T-helper 1 cell treated with Interleukin-12 subunit alpha and Interleukin-12 subunit beta and Interleukin-4 antibody, amounts not matched to agents 30 ng/mL and 1 ng/mL, for 36 hours (primary cell): ENCODE measurements at regions not wholly inside any gene's neighbourhood (a gene's known extent, or its start where the extent isn't known, plus 50 kb on each side); places are given as distances from the start of the nearest gene placed in this dataset.
"Not testable (repeated sequence)": the region's sequence is repeated elsewhere in the genome, so short reads cannot be mapped to it uniquely, and the experiment has no call there.

Source experiments
- intact Hi-C: fragments of 100-400 bp; cut with micrococcal nuclease; formaldehyde crosslinking; loops from one replicate; pipeline ENCODE4 v1.15.1; 2024

DNA sequence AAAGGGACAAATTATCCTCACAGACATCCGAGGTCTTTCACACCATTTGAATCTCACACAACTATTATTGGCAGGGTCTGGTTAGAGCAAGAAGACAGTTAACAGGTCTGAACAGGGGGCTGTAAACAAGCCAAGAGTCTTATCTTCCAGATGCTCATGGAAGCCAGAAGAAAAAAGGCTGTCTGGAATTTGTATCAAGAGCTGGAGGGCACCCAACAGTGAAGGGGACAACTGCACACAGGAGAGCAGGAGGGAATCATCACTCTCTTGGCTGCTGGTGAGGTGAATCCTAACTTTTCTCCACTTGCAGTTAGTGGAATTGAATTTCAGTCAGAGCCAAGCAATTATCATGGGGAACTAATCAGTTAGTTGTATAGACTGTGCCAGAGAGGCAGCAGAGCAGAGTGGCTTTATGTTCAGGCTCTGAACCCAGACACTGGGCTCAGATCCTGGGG lies 880.2 kb upstream of the AUTS2 start:
- intact Hi-C loops, result no loop called here

DNA sequence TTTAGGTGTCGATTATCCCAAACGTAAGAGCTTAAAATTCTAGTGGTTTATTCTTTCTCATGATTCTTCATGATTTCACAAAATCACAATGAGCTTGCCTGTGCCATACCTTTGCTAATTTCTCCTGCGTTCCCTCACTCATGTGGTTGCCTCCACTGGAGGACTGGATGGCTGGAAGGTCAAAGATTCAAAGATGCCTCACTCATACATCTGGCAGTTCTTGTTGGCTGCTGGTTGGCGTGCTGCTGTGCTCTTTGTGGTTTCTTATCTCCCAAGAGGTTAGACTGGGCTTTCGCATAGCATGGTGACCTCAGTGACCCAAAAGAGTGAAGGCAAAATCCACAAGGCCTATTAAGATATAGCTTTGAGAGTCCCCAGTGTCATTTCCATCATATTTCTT lies 877.6 kb upstream of the AUTS2 start:
- intact Hi-C loops, result no loop called here

DNA sequence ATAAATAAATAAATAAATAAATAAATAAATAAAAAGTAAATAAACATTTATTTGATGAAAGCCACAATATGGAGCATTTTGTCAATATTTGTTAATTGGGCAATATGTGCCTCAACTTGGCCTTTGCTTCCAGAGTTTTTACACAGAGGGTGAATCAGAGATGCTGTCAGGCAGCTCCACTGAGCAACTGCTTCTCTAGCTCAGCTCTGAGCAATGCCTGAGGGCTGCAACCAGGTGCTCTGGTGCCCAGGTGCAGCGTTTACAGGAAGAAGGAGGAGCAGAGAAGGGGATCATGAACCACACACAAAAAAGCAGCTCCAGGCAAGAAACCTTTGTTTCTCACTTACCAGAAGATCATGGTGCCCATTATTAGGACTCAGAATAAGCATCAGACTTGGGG lies 876.2 kb upstream of the AUTS2 start:
- intact Hi-C loops, result no loop called here

DNA sequence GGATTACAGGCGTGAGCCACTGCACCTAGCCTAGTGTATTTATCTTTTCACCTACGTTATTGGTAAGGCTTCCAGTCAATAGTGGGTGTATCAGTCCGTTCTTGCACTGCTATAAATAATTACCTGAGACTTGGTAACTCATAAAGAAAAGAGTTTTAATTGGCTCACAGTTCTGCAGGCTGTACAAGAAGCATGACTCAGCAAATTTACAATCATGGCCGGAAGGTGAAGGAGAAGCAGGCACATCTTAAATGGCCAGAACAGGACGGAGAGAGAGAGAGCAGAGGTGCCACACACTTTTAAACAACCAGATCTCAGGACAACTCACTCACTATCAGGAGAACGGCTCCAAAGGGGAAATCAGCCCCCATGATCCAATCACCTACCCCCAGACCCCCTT lies 873.3 kb upstream of the AUTS2 start:
- intact Hi-C loops, result no loop called here

DNA sequence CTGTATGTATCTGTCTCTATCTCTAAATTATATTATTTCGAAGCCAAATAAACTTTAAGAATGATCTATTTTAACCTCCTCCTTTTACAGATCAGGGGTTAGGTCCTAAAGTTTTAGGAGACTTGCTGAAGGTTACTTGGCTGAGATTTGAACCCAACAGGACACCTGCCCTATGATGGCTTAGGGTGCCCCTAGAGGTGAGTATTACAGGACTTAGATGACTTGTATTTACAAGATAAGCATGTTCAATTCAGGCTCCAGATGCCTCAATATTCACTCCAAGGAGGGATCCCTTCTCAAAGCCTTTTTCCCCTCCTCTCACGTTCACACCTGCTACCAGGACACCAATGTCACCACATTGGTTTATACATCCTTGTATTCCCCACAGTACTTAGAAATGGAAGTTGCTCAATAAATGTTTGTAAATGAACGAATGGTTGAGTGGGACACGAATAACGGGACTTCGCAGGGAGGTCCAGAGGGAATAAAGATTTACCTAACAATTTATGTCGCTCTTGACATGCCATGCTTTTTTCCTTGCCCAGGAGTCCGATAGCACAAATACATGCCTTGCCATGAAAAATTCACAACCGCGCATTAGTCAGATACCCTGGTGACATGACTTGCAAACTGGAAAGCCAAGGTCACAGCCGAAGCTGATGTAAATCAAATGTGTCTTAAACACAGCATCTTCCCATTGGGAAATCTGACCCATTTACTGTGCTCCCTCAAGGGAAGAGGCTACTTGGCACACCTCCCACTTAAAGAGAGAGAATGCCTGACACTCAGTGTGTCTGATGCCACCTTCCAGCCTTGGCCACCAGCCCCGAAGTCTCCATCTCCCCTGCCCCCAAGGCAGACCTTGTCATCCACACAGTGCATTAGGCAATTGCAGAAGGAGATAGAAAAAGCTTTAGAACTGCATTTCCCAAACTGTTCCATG lies 872.2 kb upstream of the AUTS2 start:
- intact Hi-C loops, result no loop called here

DNA sequence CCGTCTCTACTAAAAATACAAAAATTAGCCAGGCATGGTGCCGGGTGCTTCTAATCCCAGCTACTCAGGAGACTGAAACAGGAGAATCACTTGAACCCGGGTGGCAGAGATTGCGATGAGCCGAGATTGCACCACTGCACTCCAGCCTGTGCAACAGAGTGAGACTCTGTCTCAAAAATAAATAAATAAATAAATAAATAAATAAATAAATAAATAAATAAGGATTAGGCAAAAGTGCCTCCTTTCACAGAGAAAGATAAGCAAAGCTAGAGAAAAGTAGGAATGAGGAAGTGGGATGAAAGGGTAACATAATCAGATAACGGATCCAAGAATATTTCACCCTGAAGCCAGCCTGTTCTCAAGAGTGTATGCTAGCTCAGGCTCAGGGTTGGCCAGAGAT lies 869.6 kb upstream of the AUTS2 start:
- intact Hi-C loops, result not testable (repeated sequence)

DNA sequence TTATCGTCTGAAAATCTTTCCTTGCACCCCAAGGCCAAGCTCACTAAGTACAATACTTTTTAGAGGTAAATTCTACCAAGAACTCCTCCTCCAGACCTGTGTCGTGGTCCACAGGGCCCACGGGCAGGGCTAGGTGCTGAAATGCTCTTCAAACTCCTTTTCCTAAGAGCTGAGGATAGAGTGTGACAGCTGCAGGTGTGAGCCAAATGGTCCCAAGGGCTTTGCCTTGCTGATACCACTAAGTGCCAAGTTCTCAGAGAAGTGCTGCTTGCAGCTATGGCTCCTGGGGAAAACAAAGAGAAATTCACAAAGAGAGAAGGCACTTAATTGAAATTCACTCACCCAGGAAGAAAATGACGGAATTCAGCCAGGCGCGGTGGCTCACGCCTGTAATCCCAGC lies 868.9 kb upstream of the AUTS2 start:
- intact Hi-C loops, result no loop called here

DNA sequence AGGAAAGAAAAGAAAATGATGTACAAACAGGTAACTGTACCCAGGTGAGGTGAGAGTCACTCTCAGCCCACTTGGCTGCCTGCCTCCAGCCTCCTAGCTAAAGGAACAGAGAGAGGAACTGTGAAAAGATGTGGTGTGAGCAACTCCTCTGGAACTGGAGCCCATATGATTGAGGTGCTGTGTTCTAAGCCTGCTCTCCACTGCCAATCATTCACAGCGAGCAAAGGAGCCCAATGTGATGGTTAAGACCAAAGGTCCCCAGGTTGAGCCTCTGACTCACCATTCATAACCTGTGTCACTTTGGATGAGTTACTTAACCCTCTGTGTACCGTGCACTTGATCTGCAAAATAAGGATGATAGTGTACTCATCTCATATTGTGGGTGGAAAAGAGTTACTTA lies 868.1 kb upstream of the AUTS2 start:
- intact Hi-C loops, result no loop called here

DNA sequence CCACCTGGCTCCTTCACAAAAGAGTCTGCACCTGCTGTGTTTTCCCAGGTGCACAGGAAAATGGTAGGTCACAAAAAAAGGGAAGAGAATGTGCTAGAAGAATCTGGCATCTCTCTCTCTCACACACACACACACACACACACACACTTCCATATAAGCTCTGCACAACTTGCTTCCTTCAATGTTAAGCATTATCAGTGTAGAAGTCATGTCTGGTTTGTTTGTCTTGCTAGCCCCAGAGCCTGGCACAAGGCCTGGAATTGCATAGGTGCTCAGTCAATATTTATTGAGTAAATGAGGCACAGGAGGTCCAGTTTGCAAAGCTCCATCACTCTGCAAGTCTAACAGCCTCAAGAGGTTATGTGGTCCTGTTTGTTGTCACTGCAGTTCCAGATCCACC lies 867.3 kb upstream of the AUTS2 start:
- intact Hi-C loops, result no loop called here

DNA sequence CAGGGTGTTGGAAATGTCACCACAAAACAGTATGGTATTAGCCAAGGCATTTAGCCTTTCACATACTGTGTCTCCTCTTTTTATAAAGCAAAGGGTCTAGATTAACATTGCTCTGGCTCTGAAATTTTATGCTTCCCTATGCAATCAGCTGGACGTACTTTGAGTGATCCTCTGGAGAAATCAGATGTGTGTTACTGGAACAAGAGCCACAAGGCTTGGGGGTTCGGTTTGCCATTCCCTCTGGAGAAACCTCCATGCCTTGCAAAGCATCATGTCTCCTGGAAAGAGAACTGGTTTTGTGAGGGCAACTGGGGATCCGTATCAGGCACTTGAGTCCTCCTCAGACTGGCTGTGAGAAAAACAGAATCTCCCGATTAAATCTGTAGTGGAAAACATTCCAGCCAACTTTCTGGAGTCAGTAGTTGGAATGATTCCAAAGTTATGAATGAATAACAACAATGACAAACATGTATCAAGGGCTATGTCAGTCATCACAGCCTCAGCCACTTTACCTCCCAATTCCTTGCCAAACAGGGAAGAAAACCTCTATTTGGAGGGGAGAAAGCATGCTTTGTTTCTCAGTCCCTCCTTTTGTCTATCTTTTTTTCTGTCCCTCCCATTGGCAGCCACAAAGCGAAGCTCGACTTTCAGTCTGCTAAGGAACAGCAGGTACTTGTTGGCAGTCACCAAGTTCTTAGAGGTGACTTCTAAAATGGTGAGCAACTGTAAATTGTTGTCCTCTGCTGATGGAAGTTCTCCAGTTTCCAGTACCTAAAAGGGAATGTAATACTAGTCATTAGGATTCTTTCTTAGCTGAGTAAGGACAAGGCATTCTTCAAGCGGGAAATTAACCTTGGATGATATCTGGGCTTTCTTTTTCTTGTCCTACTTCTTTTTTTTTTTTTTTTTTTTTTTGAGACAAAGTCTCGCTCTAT lies 864.8 kb upstream of the AUTS2 start:
- intact Hi-C loops, result no loop called here

DNA sequence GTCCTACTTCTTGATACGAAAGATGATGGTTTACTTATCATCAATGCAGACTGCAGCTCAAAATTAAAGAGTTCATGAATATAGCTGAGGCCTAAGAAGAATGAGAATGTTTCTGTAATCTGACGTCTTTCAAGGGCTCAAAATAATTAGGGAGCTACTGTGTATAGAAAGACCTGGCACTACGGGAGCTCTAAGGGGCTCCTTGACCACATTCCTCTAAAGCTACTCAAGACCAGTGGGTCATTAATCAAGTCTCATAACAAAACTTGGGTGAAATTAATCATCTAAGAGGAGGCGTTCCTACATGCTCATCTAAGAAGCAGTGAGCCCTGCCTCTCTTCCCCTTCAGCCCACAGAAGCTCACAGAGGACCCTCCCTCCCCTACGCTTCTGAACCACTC lies 863.8 kb upstream of the AUTS2 start:
- intact Hi-C loops, result no loop called here

DNA sequence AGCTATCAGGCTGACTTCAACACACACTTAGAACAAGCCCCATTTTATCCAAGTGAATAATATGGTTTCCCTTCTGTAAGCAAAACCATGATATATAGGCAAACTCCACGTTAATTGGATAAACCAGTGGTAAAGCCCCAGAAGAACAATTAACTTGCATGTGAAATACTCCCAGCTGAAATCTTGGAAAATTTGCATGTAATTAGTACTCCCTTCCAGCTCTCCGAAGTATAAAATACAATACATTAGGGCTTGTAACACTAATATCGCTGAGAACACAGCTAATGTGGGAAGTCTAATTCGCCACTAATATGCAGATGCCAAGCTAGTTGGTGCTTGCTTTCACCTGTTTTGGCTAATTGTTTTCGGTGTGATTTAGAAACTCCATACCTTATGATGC lies 859.0 kb upstream of the AUTS2 start:
- intact Hi-C loops, result no loop called here

DNA sequence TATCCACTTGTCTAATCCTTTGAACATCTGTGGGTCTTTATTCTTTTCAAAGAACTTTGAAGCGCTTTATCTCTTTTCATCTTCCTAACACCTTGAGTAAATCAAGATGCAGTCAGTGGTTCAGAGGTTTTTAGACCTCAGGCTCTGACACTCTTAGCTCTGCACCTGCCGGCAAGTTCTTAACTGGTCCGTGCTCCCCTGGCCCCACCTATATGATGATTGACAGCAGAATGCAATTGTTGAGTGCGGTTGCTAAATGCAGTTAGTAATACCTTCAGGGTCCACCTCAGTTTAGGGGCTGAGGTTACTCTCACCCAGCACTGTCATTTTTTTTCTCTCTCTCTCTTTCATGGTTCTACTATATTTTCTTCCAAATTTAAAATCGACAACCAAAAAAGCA lies 854.2 kb upstream of the AUTS2 start:
- intact Hi-C loops, result no loop called here

DNA sequence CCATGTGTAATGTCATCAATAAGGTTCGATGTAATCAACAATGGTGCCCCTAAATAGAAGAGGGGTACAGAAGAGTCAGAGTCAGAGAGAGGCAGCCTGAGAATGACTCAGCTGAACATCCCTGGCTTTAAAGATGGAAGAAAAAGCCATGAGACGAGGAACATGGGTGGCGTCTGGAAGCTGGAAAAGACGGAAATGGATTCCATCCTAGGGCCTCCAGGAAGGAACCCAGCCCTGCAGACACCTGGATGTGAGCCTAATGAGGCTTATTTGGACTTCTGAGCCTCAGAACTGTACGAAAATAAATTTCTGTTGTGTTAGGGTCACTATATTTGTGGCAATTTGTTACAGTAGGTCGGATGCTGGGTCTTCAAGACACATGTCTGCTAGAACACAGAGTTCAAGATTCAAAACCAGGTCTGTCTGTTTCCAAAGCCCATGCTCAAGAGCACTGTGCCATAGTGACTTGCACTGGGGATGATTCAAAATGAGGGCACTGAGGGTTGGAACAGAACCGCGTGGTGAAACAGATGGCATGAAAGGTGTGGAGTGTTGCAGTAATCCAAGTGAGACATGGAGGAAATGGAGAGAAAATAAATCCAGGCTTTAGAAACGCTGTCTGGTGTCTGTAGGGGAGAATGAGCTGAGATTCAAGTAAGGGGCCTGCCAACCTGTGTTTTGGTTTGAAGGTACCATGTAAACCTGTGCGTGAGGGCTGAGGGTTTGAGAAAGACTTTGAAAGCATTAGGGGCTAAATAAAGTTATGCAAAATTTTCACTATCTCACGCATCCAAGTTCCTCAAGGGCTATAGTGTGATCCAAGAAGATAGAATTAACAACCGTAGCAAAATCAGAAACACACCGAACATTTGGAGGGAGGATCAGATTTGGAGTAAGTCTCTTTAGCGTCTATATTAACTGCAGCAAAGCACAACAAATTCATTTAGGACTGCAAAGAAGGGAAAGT lies 849.1 kb upstream of the AUTS2 start:
- intact Hi-C loops, result no loop called here

DNA sequence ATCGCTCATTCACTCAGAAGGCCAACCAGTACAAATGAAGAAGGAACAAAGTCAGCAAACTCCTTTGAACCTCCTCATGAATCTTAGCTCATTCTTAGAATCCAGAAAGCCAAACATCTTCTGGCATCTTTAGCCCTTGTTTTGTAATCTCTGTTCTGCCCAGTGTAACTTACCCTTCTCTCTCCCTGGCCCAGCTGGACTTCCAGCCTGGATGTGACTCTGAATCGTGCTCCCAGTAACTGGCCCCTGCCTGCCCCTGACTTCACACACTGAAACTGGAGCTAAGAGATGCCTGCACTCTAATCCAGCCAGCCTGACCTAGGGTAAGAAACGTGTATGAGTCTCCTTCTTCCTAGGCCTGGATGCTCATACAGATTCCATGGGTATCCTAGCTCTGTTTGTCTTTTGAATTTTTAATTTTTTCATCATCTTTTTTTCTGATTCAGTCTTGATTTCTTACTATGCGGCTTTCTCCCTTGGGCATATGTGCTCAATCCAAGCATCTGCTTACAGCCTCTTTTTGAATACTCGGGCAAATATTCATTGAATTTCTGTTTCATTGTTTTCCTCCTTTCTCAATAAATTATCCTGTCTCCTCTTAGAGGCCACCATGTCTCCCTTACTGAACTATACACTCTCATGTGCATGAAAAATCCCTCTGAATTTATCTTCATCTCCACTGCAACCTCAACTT lies 845.6 kb upstream of the AUTS2 start:
- intact Hi-C loops, result no loop called here

DNA sequence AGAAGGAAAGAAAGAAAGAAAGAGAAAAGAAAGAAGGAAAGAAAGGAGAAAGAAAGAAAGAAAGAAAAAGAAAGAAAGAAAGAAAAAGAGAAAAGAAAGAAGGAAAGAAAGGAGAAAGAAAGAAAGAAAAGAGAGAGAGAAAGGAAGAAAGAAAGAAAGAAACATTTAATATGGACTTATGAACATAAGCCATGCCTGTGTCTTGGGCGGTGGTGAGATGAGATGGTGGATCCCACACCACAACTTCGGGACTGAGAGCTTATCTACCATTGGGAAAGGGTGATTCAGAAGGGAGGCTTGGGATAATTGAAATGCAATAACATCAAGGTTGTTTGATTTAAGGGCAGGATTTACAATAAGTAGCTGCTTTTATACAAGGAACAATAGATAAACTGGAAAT lies 843.9 kb upstream of the AUTS2 start:
- intact Hi-C loops, result no loop called here

DNA sequence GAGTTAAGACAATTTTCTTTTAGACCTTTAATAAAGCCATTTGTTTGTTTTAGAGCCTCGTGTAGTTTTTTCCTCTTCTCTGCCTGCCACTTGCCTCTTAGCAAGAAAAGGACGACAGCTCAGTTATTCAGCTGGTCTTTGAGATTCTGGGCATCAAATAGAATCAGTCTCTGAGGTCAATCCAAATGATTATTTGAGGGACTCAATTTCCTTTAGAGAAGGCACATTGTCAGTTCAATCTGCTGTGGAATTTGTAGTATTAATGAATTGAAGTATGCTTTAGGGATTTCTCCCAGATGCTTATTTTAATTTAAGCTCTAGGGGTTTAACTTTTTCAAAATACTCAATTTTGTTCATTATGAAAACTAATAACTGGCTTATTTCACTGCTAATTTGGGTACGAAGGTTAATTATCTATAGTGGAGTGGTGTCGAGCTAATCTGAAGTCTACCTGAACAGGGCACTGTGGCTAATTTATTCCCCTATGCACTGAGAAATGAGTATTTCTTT lies 841.2 kb upstream of the AUTS2 start:
- intact Hi-C loops, result loop anchor here (1.0 kb wide), 1 partner anchor 40 kb away; no protein-coding TSS in a partner anchor

DNA sequence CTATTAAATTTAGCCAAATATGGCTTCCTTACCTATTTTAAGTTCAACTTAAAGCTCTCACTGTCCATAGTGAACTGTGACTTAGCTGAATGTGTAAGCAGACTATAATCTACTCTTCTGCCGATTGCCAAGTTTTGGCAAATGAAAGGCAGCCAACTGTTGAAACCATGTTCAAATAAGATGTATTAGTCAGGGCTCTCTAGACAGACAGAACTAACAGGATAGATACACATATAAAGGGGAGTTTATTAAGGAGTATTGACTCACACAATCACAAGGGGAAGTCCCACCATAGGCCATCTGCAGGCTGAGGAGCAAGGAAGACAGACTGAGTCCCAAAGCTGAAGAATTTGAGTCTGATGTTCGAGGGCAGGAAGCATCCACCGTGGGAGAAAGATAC lies 837.7 kb upstream of the AUTS2 start:
- intact Hi-C loops, result no loop called here

DNA sequence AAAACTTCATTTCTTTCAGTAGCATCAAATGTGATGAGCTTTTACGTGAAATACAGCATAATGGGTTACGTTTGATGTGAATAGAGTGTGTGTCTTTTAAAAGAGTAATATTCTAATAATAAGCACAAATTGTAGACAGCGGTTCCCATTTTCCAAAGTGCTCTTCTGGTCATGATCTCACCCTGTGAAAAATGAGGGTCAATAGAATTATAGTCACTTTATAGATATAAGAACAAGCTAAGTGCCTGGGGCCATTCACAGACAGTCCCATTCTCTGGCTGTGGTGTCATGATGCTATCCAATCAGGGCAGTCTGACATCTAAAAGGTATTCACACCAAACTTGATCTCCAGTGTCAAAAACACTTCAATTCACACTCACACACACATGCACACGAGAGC lies 830.8 kb upstream of the AUTS2 start:
- intact Hi-C loops, result no loop called here

DNA sequence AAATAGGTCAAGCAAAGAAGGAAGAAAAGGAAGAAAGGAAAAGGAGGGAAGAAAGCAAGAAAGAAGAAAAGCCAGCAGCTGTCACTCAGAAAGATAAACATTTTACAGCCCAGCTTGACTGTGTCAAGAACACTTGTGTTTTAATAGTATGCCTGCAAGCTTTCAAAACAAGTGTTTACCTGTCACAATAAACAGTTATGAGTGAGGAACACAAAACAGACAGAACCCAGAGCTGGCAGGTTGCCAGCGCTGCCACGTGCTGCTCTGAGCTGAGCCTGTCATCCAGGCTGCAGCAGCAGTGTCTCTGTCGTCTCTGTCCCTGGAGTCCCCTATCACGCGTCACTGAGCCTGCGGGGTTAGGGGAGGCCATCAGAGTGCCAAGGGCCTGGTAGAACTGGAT lies 827.6 kb upstream of the AUTS2 start:
- intact Hi-C loops, result no loop called here
